ENCODE measurements at regions not wholly inside any gene's neighbourhood (a gene's known extent, or its start where the extent isn't known, plus 50 kb on each side); places are given as distances from the start of the nearest gene placed in this dataset.

DNA sequence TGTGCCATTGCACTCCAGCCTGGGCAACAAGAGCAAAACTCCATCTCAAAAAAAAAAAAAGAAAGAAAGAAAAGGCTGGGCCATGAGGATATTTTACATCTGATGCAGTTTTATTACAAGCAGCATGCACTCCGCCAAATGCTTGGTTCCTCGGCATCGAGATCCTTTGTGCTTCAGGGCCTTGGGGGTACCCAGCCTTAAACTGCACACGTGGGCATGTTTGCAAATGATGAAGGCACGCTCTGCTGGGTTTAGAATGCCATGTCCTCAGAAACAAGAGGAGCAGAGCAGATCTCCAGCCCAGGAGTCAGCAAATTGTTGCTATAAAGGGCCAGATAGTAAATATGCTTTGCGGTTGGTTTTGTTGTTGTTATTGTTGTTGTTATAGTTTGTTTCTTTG lies 153.2 kb downstream of the KATNIP start (continued):
- TF ChIP-seq E2F1 (CRISPR knock-in tag; IDR thresholded peaks at IDR 0.05) (no peak), ZNF317 (CRISPR knock-in tag; IDR thresholded peaks at IDR 0.05; ENCODE audit: borderline replicate concordance, low read depth) (no peak), PREB (CRISPR knock-in tag; IDR thresholded peaks at IDR 0.05; ENCODE audit: borderline replicate concordance) (no peak)
- TF ChIP-seq, protein P1, sequence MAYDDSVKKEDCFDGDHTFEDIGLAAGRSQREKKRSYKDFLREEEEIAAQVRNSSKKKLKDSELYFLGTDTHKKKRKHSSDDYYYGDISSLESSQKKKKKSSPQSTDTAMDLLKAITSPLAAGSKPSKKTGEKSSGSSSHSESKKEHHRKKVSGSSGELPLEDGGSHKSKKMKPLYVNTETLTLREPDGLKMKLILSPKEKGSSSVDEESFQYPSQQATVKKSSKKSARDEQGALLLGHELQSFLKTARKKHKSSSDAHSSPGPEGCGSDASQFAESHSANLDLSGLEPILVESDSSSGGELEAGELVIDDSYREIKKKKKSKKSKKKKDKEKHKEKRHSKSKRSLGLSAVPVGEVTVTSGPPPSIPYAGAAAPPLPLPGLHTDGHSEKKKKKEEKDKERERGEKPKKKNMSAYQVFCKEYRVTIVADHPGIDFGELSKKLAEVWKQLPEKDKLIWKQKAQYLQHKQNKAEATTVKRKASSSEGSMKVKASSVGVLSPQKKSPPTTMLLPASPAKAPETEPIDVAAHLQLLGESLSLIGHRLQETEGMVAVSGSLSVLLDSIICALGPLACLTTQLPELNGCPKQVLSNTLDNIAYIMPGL (CRISPR knock-in tag; IDR thresholded peaks at IDR 0.05), result no peak

DNA sequence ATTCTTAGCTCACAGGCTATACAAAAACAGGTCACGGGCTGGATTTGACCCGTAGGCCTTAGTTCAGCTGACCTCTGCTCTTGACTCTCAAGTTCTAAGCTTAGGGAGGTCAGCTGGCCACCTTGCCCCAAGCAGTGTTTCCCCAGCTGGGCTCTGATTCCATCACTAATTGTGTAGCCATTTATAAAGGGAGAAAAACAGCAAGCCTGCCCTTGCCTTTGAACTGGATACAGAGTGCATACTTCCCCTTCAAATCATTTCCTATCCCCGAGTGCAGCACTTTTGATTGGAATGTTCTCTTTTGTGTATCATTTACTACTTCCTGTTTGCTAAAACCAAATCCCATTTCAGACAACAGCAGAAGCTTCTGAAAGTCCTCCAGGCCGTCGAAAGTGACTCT lies 153.6 kb downstream of the KATNIP start:
- Mint-ChIP-seq H3K27ac (peak overlapping the region; percentile 34; the same call in 1 of the 2 replicates), H3K4me3 (no peak overlapping the region), H3K4me1 (peaks cover 20% of the 10 kb centered on the region), H3K9me3 (no peaks in the 10 kb centered on the region), H3K27me3 (ENCODE audit: low read depth) (no peaks in the 10 kb centered on the region), H3K36me3 (peaks cover 3% of the 10 kb centered on the region; the same call in 1 of the 2 replicates)
- no peak for TF ChIP-seq SMAD4 (CRISPR knock-in tag; IDR thresholded peaks at IDR 0.05)
- no peak for TF ChIP-seq NR1H2 (CRISPR knock-in tag; IDR thresholded peaks at IDR 0.05)
- POLR2A ChIA-PET, result no interaction called here
- DNase-seq (ENCODE audit: low spot score) (no peak), ATAC-seq (no peak)
- CTCF ChIA-PET, result interaction anchor here (1.5 to 1.8 kb wide), 3 partner anchors 13 to 164 kb away, joined by 4 to 8 read pairs (median 4); no protein-coding TSS in a partner anchor

DNA sequence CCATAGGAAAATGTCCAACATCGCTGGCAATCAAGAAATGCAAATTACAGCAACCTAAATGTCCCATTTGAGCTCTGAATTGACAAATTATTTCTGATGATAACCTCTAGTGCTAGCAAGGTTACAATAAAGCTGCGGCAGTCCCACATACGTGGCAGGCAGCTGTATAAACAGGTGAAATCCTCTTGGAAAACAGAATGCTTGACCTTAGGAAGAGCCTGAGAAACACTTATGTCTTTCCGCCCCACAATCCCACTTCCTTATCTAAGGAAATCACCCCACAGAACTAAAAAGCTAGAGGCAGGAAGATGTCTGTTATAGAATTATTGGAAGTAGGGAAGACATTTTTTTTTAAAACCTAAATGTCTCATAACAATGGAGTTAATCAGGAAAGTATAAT lies 154.3 kb downstream of the KATNIP start:
- H3K27me3 Mint-ChIP-seq (ENCODE audit: low read depth), result no peaks in the 10 kb centered on the region
- no peak for DNase-seq (ENCODE audit: low spot score)
- no peak for ATAC-seq
- H3K27ac Mint-ChIP-seq, result no peak overlapping the region
- ChIA-PET CTCF (interaction anchor here (0.6 to 1.8 kb wide), 4 partner anchors 13 to 164 kb away, joined by 3 to 8 read pairs (median 4); no protein-coding TSS in a partner anchor), POLR2A (no interaction called here)
- no peaks in the 10 kb centered on the region for H3K9me3 Mint-ChIP-seq
- no peak overlapping the region for H3K4me3 Mint-ChIP-seq
- peaks cover 18% of the 10 kb centered on the region for H3K4me1 Mint-ChIP-seq
- H3K36me3 Mint-ChIP-seq, result peaks cover 2% of the 10 kb centered on the region; the same call in 1 of the 2 replicates
- no peak for TF ChIP-seq CBFB (CRISPR knock-in tag; IDR thresholded peaks at IDR 0.05; ENCODE audit: low read depth)
- TF ChIP-seq PRDM15 (CRISPR knock-in tag; IDR thresholded peaks at IDR 0.05), result no peak
- no peak for TF ChIP-seq PRRX2 (CRISPR knock-in tag; IDR thresholded peaks at IDR 0.05)
- no peak for TF ChIP-seq CTCF (IDR thresholded peaks at IDR 0.05)
- no peak for TF ChIP-seq FOXK1 (CRISPR knock-in tag; IDR thresholded peaks at IDR 0.05)
- TF ChIP-seq CREB1 (CRISPR knock-in tag; IDR thresholded peaks at IDR 0.05), result no peak
- TF ChIP-seq RORB (CRISPR knock-in tag; IDR thresholded peaks at IDR 0.05), result no peak
- TF ChIP-seq ESRRA (CRISPR knock-in tag; IDR thresholded peaks at IDR 0.05; ENCODE audit: borderline replicate concordance), result no peak
- no peak for TF ChIP-seq ZNF512 (CRISPR knock-in tag; IDR thresholded peaks at IDR 0.05; ENCODE audit: borderline replicate concordance)
- no peak for TF ChIP-seq TP53 (CRISPR knock-in tag; IDR thresholded peaks at IDR 0.05)
- TF ChIP-seq HMGA2 (CRISPR knock-in tag; IDR thresholded peaks at IDR 0.05), result no peak

All from WTC11 (cell line).